HL-60 (cell line): ENCODE measurements at regions not wholly inside any gene's neighbourhood (a gene's known extent, or its start where the extent isn't known, plus 50 kb on each side); places are given as distances from the start of the nearest gene placed in this dataset.

Experiments used
- DNase-seq, 2 experiments: peaks; one replicate each; pipeline ENCODE4 v3.0.0-alpha.2; 2010 to 2020; ENCODE audit warnings: low read depth in 1 of 2, low spot score in 1 of 2
- H3K27ac ChIP-seq: fragments of 250-450 bp; sonication (Bioruptor Pico); replicated peaks from 2 replicates; pipeline ENCODE4 v1.5.1; 2020; ENCODE audit warnings: mild to moderate bottlenecking, moderate library complexity
- H3K27me3 ChIP-seq: fragments of 250-450 bp; sonication (Bioruptor Pico); 2 replicates; pipeline ENCODE4 v1.5.1; 2021; ENCODE audit warnings: mild to moderate bottlenecking, moderate library complexity; ENCODE audit not compliant: insufficient read depth, poor library complexity, severe bottlenecking
- H3K4me3 ChIP-seq: replicated peaks from 2 replicates; pipeline ENCODE4 v1.5.1; 2011; ENCODE audit warnings: mild to moderate bottlenecking, control low read depth, low read length; ENCODE audit not compliant: insufficient read depth
- GABPA ChIP-seq: IDR thresholded peaks from 2 replicates; pipeline ENCODE4 v1.6.1; 2012; ENCODE audit warnings: low read depth
- POLR2AphosphoS5 ChIP-seq: IDR thresholded peaks from 2 replicates; pipeline ENCODE4 v1.6.1; 2012; ENCODE audit warnings: low read depth
- REST ChIP-seq: IDR thresholded peaks from 2 replicates; pipeline ENCODE4 v1.6.1; 2012; ENCODE audit warnings: low read depth; ENCODE audit not compliant: insufficient replicate concordance
- SPI1 ChIP-seq: IDR thresholded peaks from 2 replicates; pipeline ENCODE4 v1.6.1; 2012; ENCODE audit warnings: low read depth, mild to moderate bottlenecking, borderline replicate concordance
- TF ChIP-seq, protein P1 (sequence below): IDR thresholded peaks from one replicate; pipeline ENCODE4 v1.5.1; 2011; ENCODE audit warnings: low read length, control low read depth, inconsistent platforms; ENCODE audit not compliant: insufficient read depth

DNA sequence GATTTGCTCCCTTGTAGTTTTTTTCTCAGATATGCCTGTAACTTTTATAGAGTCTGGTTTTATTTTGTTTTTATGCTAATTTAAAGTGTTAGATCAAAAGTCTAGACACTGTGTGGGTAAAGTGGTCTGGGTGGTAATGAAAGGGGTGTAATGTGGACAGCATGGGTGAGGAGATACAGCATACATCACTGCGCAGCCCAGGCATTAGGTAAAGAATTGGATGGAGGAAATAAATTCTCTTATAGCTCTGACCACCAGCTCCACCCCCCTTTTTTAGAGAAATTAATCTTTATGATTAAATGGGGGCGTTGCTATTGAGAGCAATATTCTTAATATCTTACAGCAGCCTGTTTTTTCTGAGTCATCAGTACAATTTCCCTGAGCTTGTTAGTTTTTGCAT lies 163.9 kb upstream of the IGFBP7 start:
- no peaks in the 10 kb centered on the region for H3K27me3 ChIP-seq
- TF ChIP-seq REST: no peak
- TF ChIP-seq POLR2AphosphoS5: no peak
- no peak for TF ChIP-seq GABPA
- TF ChIP-seq SPI1: no peak
- TF ChIP-seq, protein P1, sequence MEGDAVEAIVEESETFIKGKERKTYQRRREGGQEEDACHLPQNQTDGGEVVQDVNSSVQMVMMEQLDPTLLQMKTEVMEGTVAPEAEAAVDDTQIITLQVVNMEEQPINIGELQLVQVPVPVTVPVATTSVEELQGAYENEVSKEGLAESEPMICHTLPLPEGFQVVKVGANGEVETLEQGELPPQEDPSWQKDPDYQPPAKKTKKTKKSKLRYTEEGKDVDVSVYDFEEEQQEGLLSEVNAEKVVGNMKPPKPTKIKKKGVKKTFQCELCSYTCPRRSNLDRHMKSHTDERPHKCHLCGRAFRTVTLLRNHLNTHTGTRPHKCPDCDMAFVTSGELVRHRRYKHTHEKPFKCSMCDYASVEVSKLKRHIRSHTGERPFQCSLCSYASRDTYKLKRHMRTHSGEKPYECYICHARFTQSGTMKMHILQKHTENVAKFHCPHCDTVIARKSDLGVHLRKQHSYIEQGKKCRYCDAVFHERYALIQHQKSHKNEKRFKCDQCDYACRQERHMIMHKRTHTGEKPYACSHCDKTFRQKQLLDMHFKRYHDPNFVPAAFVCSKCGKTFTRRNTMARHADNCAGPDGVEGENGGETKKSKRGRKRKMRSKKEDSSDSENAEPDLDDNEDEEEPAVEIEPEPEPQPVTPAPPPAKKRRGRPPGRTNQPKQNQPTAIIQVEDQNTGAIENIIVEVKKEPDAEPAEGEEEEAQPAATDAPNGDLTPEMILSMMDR: no peak
- H3K27ac ChIP-seq: no peak overlapping the region

DNA sequence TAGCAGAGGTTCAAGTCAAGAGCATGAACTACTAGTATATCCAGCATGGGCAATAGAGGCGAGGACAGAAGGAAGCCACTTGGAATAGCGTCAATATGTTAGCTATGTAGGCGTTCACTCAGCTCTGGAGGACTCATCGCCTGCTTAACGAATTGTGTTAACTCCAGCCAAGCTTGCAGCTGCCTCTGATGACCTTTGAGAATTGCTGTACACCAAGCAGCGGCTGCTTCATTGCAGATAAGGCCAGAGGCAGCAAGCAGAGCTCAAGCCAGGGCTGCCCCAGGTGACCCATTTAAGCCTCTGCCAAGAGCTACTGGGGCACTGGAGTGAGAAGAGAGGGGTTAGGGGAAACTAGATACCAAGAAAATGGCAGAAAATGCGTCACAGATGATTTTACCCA lies 160.2 kb upstream of the IGFBP7 start:
- no peak overlapping the region for H3K27ac ChIP-seq
- no peak overlapping the region for H3K4me3 ChIP-seq
- H3K27me3 ChIP-seq: no peaks in the 10 kb centered on the region
- TF ChIP-seq SPI1 (no peak), POLR2AphosphoS5 (no peak), REST (no peak), GABPA (no peak)
- TF ChIP-seq, protein P1: no peak
- no peak for DNase-seq

More for the DNA sequence above, 163.9 kb upstream of the IGFBP7 start:
- H3K4me3 ChIP-seq: no peak overlapping the region
- DNase-seq: no peak

DNA sequence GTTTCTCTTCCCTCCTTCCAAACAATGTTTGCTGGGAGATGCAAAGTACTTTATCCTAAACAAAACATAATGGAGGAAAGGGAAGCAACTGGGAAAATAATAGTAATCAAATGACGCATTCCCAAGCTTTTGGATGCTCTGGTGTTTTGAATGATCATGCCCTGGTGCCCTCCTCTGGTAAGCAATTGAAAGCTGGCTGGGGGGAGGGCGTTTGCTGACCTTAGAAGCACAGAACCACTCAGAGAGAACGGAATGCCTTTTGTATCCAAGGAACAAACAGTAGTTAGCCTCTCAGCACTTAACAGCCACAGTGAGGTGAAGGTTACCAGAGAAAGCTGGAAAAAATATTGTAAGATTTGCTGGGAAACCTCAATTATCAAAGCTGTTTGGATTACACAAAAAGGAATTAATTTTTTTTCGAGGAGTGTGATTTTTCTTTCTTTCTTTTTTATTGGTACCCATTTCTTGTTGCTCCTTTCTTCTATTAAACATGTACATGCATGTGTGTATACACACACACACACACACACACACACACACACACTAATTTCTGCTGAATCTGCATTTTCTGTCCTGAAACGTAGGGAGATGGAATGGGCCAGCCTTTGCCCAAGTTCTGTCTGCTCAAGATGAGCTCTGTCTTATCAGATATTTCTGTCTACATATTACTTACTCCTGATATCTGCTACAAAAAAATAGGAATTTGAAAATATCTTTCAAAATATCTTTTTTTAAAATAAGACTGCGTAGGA lies 155.8 kb upstream of the IGFBP7 start:
- no peak overlapping the region for H3K27ac ChIP-seq
- no peak for DNase-seq
- TF ChIP-seq, protein P1: no peak
- TF ChIP-seq REST (no peak), POLR2AphosphoS5 (no peak), SPI1 (no peak), GABPA (no peak)
- no peaks in the 10 kb centered on the region for H3K27me3 ChIP-seq
- H3K4me3 ChIP-seq: no peak overlapping the region
